Chondrocyte (in vitro differentiated cells): ENCODE measurements at regions not wholly inside any gene's neighbourhood (a gene's known extent, or its start where the extent isn't known, plus 50 kb on each side); places are given as distances from the start of the nearest gene placed in this dataset.

Source experiments
- DNase-seq: peaks from one replicate; pipeline ENCODE4 v3.0.0; 2021; ENCODE audit warnings: mixed read lengths, low spot score
- H3K27ac Mint-ChIP-seq: one replicate; pipeline ENCODE4 v1.8.0; 2021; ENCODE audit warnings: mild to moderate bottlenecking, moderate library complexity, mixed read lengths; ENCODE audit not compliant: unreplicated experiment
- H3K27me3 Mint-ChIP-seq: 2 replicates; pipeline ENCODE4 v1.8.0; 2021; ENCODE audit warnings: low read depth, mixed read lengths
- H3K36me3 Mint-ChIP-seq: 2 replicates; pipeline ENCODE4 v1.8.0; 2021; ENCODE audit warnings: low read depth, mixed read lengths
- H3K4me1 Mint-ChIP-seq: 2 replicates; pipeline ENCODE4 v1.8.0; 2021; ENCODE audit warnings: low read depth, mild to moderate bottlenecking, mixed read lengths
- H3K4me3 Mint-ChIP-seq: one replicate; pipeline ENCODE4 v1.8.0; 2021; ENCODE audit warnings: mild to moderate bottlenecking, moderate library complexity, mixed read lengths; ENCODE audit not compliant: unreplicated experiment
- H3K9me3 Mint-ChIP-seq: 2 replicates; pipeline ENCODE4 v1.8.0; 2021; ENCODE audit warnings: low read depth, mixed read lengths
- CTCF ChIP-seq: fragments of 200-600 bp; sonication (generic); IDR thresholded peaks from 2 replicates; pipeline ENCODE4 v1.5.0; 2021; ENCODE audit warnings: antibody characterized with exemption, mild to moderate bottlenecking, moderate library complexity

- H3K27me3 Mint-ChIP-seq: no peaks in the 10 kb centered on the region
- peaks cover 12% of the 10 kb centered on the region for H3K9me3 Mint-ChIP-seq
- peak overlapping the region; percentile 82 for H3K27ac Mint-ChIP-seq
- no peaks in the 10 kb centered on the region for H3K36me3 Mint-ChIP-seq
- H3K4me1 Mint-ChIP-seq: peaks cover 12% of the 10 kb centered on the region
- H3K4me3 Mint-ChIP-seq: no peak overlapping the region
- no peak for DNase-seq
- peak; percentile 52 for TF ChIP-seq CTCF
Observed at GRCh38 chrX:134718105-134718965, 60.1 kb upstream of the PLAC1 start.

GRCh38 chrX:134717698-134718097 lies 59.4 kb upstream of the PLAC1 start:
- no peak for DNase-seq
- Mint-ChIP-seq H3K9me3 (peaks cover 12% of the 10 kb centered on the region), H3K36me3 (no peaks in the 10 kb centered on the region), H3K27me3 (no peaks in the 10 kb centered on the region), H3K4me3 (no peak overlapping the region), H3K4me1 (peaks cover 12% of the 10 kb centered on the region), H3K27ac (no peak overlapping the region)
- TF ChIP-seq CTCF: no peak

- Mint-ChIP-seq H3K36me3 (no peaks in the 10 kb centered on the region), H3K9me3 (peaks cover 4% of the 10 kb centered on the region), H3K27me3 (no peaks in the 10 kb centered on the region), H3K4me3 (no peak overlapping the region), H3K27ac (no peak overlapping the region), H3K4me1 (peaks cover 12% of the 10 kb centered on the region)
- no peak for TF ChIP-seq CTCF
- DNase-seq: no peak
Observed at GRCh38 chrX:134716620-134717012, 58.3 kb upstream of the PLAC1 start.

GRCh38 chrX:134715930-134716619 lies 57.8 kb upstream of the PLAC1 start:
- DNase-seq: no peak
- TF ChIP-seq CTCF: no peak
- peaks cover 3% of the 10 kb centered on the region for H3K9me3 Mint-ChIP-seq
- no peak overlapping the region for H3K27ac Mint-ChIP-seq
- H3K4me1 Mint-ChIP-seq: peaks cover 12% of the 10 kb centered on the region
- no peaks in the 10 kb centered on the region for H3K36me3 Mint-ChIP-seq
- no peaks in the 10 kb centered on the region for H3K27me3 Mint-ChIP-seq
- H3K4me3 Mint-ChIP-seq: no peak overlapping the region

- Mint-ChIP-seq H3K36me3 (no peaks in the 10 kb centered on the region), H3K4me3 (no peak overlapping the region), H3K4me1 (peaks cover 12% of the 10 kb centered on the region), H3K27ac (no peak overlapping the region), H3K9me3 (no peaks in the 10 kb centered on the region), H3K27me3 (no peaks in the 10 kb centered on the region)
- no peak for TF ChIP-seq CTCF
- DNase-seq: no peak
Observed at GRCh38 chrX:134714633-134715110, 56.4 kb upstream of the PLAC1 start.
